Thoracic aorta (tissue), 2 donors: ENCODE measurements at regions not wholly inside any gene's neighbourhood (a gene's known extent, or its start where the extent isn't known, plus 50 kb on each side); places are given as distances from the start of the nearest gene placed in this dataset.
"Not testable (repeated sequence)": the region's sequence is repeated elsewhere in the genome, so short reads cannot be mapped to it uniquely, and the experiment has no call there.

Experiments
- ATAC-seq: fragments of 150-250 bp; one replicate; pipeline ENCODE4 v1.8.0; 2017; ENCODE audit warnings: low read depth; ENCODE audit not compliant: insufficient number of reproducible peaks, low FRiP score
- DNase-seq: peaks from one replicate; pipeline ENCODE4 v3.0.0-alpha.2; 2020; ENCODE audit warnings: low spot score
- H3K27ac ChIP-seq, 2 donors: fragments of 200-600 bp; sonication (generic); 1 replicate in 1 of 2; 2 replicates in 1 of 2; pipeline ENCODE4 v1.5.1; 2016; ENCODE audit warnings: mild to moderate bottlenecking in 2 of 2, moderate library complexity in 2 of 2
- H3K27me3 ChIP-seq: fragments of 200-600 bp; sonication (generic); replicated peaks from 2 replicates; pipeline ENCODE4 v1.6.0; 2016; ENCODE audit warnings: mild to moderate bottlenecking; ENCODE audit not compliant: insufficient read depth
- H3K36me3 ChIP-seq: fragments of 200-600 bp; sonication (generic); one replicate; pipeline ENCODE4 v1.5.1; 2016
- H3K4me1 ChIP-seq, 2 donors: fragments of 200-600 bp; sonication (generic); 1 replicate in 1 of 2; 2 replicates in 1 of 2; pipeline versions ENCODE4 v1.5.1 to v1.6.0; 2016; ENCODE audit warnings: low read depth in 2 of 2, mild to moderate bottlenecking in 1 of 2; ENCODE audit not compliant: control insufficient read depth in 1 of 2
- H3K4me3 ChIP-seq: fragments of 200-600 bp; sonication (generic); 2 replicates; pipeline ENCODE4 v1.5.1; 2016; ENCODE audit warnings: mild to moderate bottlenecking
- H3K9me3 ChIP-seq: fragments of 200-600 bp; sonication (generic); 2 replicates; pipeline ENCODE4 v1.5.1; 2016
- CTCF ChIP-seq: fragments of 200-600 bp; sonication (generic); IDR thresholded peaks from one replicate; pipeline ENCODE4 v1.5.1; 2019; ENCODE audit warnings: antibody characterized with exemption

GRCh38 chr1:90220496-90220895 lies 225.6 kb downstream of the ZNF326 start:
- no peak for TF ChIP-seq CTCF
- Histone ChIP-seq H3K4me3 (no peak overlapping the region), H3K27me3 (no peaks in the 10 kb centered on the region), H3K4me1 (no peaks in the 10 kb centered on the region), H3K9me3 (no peaks in the 10 kb centered on the region), H3K27ac (no peak overlapping the region), H3K36me3 (no peaks in the 10 kb centered on the region)
- DNase-seq (no peak), ATAC-seq (no peak)

GRCh38 chr1:90219166-90219871 lies 224.4 kb downstream of the ZNF326 start:
- not testable (repeated sequence) for H3K9me3 ChIP-seq, H3K4me3 ChIP-seq, DNase-seq, H3K4me1 ChIP-seq, H3K27ac ChIP-seq, H3K27me3 ChIP-seq, ATAC-seq, H3K36me3 ChIP-seq

GRCh38 chr1:90210633-90211491 lies 216.0 kb downstream of the ZNF326 start:
- no peak for DNase-seq
- no peak for ATAC-seq
- no peaks in the 10 kb centered on the region for H3K27me3 ChIP-seq
- TF ChIP-seq CTCF = no peak
- H3K36me3 ChIP-seq = no peaks in the 10 kb centered on the region
- H3K9me3 ChIP-seq = no peaks in the 10 kb centered on the region
- H3K4me3 ChIP-seq = no peak overlapping the region
- H3K4me1 ChIP-seq = no peaks in the 10 kb centered on the region
- H3K27ac ChIP-seq = no peak overlapping the region

- Histone ChIP-seq H3K36me3 (no peaks in the 10 kb centered on the region), H3K4me1 (no peaks in the 10 kb centered on the region), H3K27ac (no peak overlapping the region), H3K9me3 (no peaks in the 10 kb centered on the region), H3K27me3 (no peaks in the 10 kb centered on the region), H3K4me3 (no peak overlapping the region)
- DNase-seq (no peak), ATAC-seq (no peak)
- TF ChIP-seq CTCF = no peak
These were observed 214.0 kb downstream of the ZNF326 start for GRCh38 chr1:90208949-90209348.

- Histone ChIP-seq H3K4me3 (no peak overlapping the region), H3K27me3 (no peaks in the 10 kb centered on the region), H3K36me3 (no peaks in the 10 kb centered on the region), H3K4me1 (no peaks in the 10 kb centered on the region), H3K27ac (no peak overlapping the region), H3K9me3 (no peaks in the 10 kb centered on the region)
- no peak for TF ChIP-seq CTCF
- ATAC-seq (no peak), DNase-seq (no peak)
These were observed 211.3 kb downstream of the ZNF326 start for GRCh38 chr1:90206260-90206659.
